ENCODE measurements at regions not wholly inside any gene's neighbourhood (a gene's known extent, or its start where the extent isn't known, plus 50 kb on each side); places are given as distances from the start of the nearest gene placed in this dataset.

DNA sequence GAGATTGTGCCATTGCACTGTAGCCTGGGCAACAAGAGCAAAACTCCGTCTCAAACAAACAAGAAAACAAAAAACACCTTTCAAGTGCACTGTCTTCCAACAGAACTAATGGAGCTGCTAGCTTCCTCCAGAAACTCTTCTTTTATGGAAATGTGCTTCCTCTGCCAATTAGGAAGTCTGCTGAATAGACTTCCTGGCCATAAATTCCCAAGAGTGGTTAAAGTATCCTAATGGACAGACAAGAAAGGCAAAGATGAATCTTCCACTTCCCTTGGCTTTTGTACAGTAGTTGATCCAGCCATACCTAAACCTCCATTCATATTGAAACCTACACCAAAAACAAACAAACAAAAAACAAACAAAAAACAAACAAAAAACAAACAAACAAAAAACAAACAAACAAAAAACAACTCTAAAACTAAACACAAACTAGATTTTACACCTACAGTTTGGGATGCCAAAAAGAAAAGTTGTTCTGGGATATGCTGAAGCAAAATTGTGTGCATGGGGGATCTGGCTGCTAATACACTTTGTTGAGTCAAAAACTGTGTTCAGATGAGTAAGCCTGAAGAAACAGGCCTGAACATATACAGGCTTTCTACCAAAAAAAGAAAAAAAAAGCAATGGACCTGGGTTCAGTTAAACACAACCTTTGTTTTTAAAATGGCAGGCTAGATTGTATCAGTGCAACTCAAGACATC, 59.8 kb upstream of the CARMIL1 start:
- no peak overlapping the region for H3K4me3 ChIP-seq (ENCODE audit: low read length)
- no peak for DNase-seq (ENCODE audit: low read depth)
- TF ChIP-seq, protein P1, sequence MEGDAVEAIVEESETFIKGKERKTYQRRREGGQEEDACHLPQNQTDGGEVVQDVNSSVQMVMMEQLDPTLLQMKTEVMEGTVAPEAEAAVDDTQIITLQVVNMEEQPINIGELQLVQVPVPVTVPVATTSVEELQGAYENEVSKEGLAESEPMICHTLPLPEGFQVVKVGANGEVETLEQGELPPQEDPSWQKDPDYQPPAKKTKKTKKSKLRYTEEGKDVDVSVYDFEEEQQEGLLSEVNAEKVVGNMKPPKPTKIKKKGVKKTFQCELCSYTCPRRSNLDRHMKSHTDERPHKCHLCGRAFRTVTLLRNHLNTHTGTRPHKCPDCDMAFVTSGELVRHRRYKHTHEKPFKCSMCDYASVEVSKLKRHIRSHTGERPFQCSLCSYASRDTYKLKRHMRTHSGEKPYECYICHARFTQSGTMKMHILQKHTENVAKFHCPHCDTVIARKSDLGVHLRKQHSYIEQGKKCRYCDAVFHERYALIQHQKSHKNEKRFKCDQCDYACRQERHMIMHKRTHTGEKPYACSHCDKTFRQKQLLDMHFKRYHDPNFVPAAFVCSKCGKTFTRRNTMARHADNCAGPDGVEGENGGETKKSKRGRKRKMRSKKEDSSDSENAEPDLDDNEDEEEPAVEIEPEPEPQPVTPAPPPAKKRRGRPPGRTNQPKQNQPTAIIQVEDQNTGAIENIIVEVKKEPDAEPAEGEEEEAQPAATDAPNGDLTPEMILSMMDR (conservative IDR thresholded peaks at IDR 0.05; ENCODE audit: low read depth, low read length) = no peak

DNA sequence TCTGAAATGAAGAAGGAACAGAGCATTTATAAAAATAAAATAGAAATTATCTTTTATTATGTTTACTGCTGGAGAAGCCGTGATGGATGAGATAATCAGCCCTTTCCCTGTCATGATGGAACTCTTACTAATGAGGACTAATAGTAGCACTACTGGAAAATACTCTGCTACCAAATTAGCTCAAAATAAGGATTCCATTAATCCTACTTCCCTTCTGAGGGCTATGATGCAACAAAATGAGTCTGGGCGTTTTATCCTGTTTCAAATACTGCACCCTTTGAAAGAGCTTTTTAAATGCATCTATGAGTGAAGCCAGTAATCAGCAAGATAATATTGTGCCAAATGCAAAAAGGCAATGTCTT, 59.3 kb upstream of the CARMIL1 start:
- DNase-seq (ENCODE audit: low read depth) = no peak

DNA sequence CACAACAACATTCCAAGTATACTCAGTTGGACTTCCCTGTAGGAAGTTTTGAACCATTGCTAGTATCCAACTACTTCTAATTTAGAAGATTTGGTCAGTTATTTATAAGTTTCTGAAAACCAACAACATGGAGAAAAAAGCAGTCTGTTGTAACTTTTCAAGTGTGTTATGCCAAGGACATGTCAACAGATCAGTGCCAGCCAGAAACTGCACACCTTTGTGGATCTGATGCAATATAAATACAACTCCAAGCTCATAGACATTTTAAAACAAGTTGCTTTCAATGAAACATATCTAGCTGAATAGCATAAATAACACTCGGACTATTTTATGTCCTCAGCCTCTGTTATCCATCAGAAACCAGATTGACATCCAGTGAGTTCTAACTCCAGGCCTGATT, 58.3 kb upstream of the CARMIL1 start:
- DNase-seq (ENCODE audit: low read depth) = no peak
- TF ChIP-seq, protein P1 (conservative IDR thresholded peaks at IDR 0.05; ENCODE audit: low read depth, low read length) = no peak
- no peak overlapping the region for H3K4me3 ChIP-seq (ENCODE audit: low read length)

More for the DNA sequence above, 59.3 kb upstream of the CARMIL1 start:
- H3K4me3 ChIP-seq (ENCODE audit: low read length) = no peak overlapping the region
- TF ChIP-seq, protein P1 (conservative IDR thresholded peaks at IDR 0.05; ENCODE audit: low read depth, low read length) = no peak

DNA sequence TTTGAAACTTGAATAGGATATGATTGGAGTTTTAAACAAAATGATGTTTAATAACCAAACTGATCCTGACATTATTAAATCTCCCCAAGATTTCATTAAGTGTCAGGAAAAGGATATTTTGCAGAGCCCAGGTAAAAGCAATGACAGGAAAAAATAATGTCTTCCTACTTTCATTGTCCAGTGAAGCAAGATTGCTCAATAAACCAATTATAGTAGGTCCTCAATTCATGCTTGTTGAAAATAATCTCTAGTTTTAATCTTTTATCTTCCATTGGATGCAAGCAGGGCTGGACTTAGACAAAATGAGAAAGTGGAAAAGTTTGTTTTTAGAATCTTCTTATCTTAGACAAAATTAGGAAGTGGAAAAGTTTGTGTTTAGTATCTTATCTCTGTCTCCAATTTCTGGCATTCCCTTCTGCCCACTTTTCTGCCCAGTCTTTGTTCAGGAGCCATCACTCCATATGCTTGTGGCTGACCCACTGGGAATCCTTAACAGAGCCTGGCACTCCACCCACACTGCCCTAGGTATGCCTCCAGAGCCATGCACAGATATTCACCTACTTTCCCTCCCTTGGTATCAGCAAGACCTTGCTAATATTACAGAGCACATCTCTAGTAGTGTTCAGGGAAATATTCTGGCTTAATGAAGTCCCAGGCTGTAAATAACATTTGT, 57.0 kb upstream of the CARMIL1 start:
- no peak overlapping the region for H3K4me3 ChIP-seq (ENCODE audit: low read length)
- TF ChIP-seq, protein P1 (conservative IDR thresholded peaks at IDR 0.05; ENCODE audit: low read depth, low read length) = no peak
- DNase-seq (ENCODE audit: low read depth) = no peak

DNA sequence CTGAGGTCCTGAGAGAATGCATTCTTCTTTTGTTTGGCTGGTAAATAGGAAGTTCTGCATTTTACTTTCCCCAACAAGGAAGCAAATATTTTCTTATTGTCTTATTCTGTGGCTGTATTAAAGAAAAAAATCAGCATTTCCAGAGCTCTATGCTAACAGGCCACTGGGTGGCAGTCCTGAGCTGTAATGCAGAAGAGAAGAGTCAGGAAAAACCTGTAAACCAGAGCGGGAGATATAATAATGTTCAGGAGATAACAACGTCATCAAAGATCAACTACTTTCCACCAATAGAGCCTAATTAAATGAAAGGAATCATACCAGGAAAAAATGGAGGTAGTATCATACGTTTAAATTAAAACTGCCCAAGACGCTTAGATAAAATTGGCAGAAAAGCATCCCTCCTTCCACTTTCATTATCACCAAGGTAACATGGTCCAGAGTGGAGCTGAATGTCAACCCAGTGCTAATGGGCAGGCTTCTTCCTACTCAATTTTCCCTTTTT, 55.6 kb upstream of the CARMIL1 start:
- no peak overlapping the region for H3K4me3 ChIP-seq (ENCODE audit: low read length)

DNA sequence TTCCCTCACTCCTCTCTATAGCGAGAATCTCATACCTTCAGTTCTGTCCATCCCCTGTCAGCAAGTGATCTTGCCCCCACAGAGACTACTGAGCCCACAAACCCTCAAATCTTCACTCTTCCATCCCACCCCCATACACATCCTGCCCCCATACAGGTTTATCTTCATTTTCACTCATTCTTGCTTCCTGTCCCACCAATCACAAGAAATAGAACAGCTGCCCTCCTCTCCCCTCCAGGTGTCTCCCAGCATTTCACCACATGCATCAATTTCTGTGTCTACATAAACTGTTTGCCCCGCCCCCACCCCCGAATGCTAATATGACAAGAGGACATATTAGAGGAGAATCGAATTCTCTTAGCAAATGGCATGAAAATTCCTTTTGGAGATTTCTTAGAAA, 54.9 kb upstream of the CARMIL1 start:
- no peak overlapping the region for H3K4me3 ChIP-seq (ENCODE audit: low read length)
- TF ChIP-seq, protein P1 (conservative IDR thresholded peaks at IDR 0.05; ENCODE audit: low read depth, low read length) = no peak
- no peak for DNase-seq (ENCODE audit: low read depth)

More for the DNA sequence above, 55.6 kb upstream of the CARMIL1 start:
- no peak for DNase-seq (ENCODE audit: low read depth)
- TF ChIP-seq, protein P1 (conservative IDR thresholded peaks at IDR 0.05; ENCODE audit: low read depth, low read length) = peak; percentile 93

DNA sequence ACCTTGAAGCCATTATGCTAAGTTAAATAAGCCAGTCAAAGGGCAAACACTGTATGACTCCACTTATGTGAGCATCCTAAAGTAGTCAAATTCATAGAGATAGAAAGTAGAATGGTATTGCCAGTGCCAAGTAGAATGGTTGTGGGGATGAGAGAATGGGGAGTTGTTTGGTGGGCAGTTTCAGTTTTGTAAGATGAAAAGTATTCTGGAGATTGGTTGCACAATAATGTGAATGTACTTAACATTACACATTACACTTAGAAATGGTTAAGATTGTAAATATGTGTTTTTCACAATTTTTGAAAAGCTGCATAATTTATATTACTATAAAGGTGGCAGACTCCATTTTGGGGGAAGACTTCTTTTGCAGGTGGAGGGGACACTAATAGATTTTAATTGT, 51.3 kb upstream of the CARMIL1 start:
- DNase-seq (ENCODE audit: low read depth) = no peak
- no peak overlapping the region for H3K4me3 ChIP-seq (ENCODE audit: low read length)
- TF ChIP-seq, protein P1 (conservative IDR thresholded peaks at IDR 0.05; ENCODE audit: low read depth, low read length) = no peak

All from retinal pigment epithelial cell (primary cell).